KMS-11 (cell line): ENCODE measurements at regions not wholly inside any gene's neighbourhood (a gene's known extent, or its start where the extent isn't known, plus 50 kb on each side); places are given as distances from the start of the nearest gene placed in this dataset.

Source experiments
- H2AFZ ChIP-seq: fragments of 200-600 bp; sonication (generic); 2 replicates; pipeline ENCODE4 v1.6.1; 2016; ENCODE audit warnings: antibody characterized with exemption, mixed run types, low read depth
- H3K27ac ChIP-seq: fragments of 200-600 bp; sonication (generic); 2 replicates; pipeline ENCODE4 v1.6.1; 2016; ENCODE audit warnings: mild to moderate bottlenecking, mixed run types
- H3K27me3 ChIP-seq: fragments of 200-600 bp; sonication (generic); 2 replicates; pipeline ENCODE4 v1.6.1; 2017; ENCODE audit warnings: mild to moderate bottlenecking, low read depth, mixed run types, moderate library complexity; ENCODE audit not compliant: insufficient read depth
- H3K36me3 ChIP-seq: fragments of 200-600 bp; sonication (generic); 2 replicates; pipeline ENCODE4 v1.6.1; 2017; ENCODE audit warnings: mild to moderate bottlenecking, mixed run types; ENCODE audit not compliant: insufficient read depth
- H3K4me1 ChIP-seq: fragments of 200-600 bp; sonication (generic); 2 replicates; pipeline ENCODE4 v1.6.1; 2016; ENCODE audit warnings: mild to moderate bottlenecking, low read depth, mixed run types; ENCODE audit not compliant: poor library complexity, severe bottlenecking
- H3K4me2 ChIP-seq: fragments of 200-600 bp; sonication (generic); 2 replicates; pipeline ENCODE4 v1.7.0; 2016; ENCODE audit warnings: mild to moderate bottlenecking, mixed run types
- H3K4me3 ChIP-seq: fragments of 200-600 bp; sonication (generic); IDR thresholded peaks from 2 replicates; pipeline ENCODE4 v1.6.1; 2017; ENCODE audit warnings: low read depth, low read length, mixed read lengths; ENCODE audit not compliant: insufficient read depth
- H3K79me2 ChIP-seq: fragments of 200-600 bp; sonication (generic); 2 replicates; pipeline ENCODE4 v1.6.1; 2016; ENCODE audit warnings: low read depth, mixed run types; ENCODE audit not compliant: insufficient read depth
- H3K9ac ChIP-seq: fragments of 200-600 bp; sonication (generic); 2 replicates; pipeline ENCODE4 v1.6.1; 2016; ENCODE audit warnings: mild to moderate bottlenecking, mixed run types
- H4K20me1 ChIP-seq: fragments of 200-600 bp; sonication (generic); 2 replicates; pipeline ENCODE4 v1.6.1; 2016; ENCODE audit warnings: mild to moderate bottlenecking, mixed run types; ENCODE audit not compliant: insufficient read depth
- TF ChIP-seq, protein P1 (sequence below): fragments of 200-600 bp; sonication (generic); conservative IDR thresholded peaks from 2 replicates; pipeline ENCODE4 v1.6.1; 2017; ENCODE audit warnings: low read depth, mild to moderate bottlenecking, antibody characterized with exemption, low read length, moderate library complexity, mixed read lengths

DNA sequence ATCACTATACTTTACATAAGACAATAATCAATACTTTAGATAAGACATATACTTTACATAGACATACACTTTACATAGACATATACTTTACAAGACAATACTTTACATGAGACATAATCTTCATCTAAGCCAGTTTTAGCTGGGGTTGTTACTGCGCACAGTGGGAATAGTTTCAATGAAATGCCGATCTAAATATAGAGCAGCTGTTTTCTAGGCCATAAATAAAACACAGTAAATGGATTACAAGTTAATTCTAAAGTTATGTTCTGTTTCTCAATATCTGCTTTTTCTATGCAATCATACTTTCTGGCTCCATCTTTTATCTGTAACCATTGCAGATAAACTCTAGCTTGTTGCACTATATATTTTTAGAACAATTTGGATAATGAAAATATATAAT lies 1470.6 kb upstream of the PABPC4L start:
- H4K20me1 ChIP-seq: no peaks in the 10 kb centered on the region
- no peak overlapping the region for H3K27ac ChIP-seq
- H3K27me3 ChIP-seq: no peaks in the 10 kb centered on the region
- no peaks in the 10 kb centered on the region for H3K79me2 ChIP-seq
- H3K4me3 ChIP-seq: no peak overlapping the region
- TF ChIP-seq, protein P1, sequence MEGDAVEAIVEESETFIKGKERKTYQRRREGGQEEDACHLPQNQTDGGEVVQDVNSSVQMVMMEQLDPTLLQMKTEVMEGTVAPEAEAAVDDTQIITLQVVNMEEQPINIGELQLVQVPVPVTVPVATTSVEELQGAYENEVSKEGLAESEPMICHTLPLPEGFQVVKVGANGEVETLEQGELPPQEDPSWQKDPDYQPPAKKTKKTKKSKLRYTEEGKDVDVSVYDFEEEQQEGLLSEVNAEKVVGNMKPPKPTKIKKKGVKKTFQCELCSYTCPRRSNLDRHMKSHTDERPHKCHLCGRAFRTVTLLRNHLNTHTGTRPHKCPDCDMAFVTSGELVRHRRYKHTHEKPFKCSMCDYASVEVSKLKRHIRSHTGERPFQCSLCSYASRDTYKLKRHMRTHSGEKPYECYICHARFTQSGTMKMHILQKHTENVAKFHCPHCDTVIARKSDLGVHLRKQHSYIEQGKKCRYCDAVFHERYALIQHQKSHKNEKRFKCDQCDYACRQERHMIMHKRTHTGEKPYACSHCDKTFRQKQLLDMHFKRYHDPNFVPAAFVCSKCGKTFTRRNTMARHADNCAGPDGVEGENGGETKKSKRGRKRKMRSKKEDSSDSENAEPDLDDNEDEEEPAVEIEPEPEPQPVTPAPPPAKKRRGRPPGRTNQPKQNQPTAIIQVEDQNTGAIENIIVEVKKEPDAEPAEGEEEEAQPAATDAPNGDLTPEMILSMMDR: no peak
- no peaks in the 10 kb centered on the region for H3K4me1 ChIP-seq
- H3K36me3 ChIP-seq: no peaks in the 10 kb centered on the region
- no peak overlapping the region for H2AFZ ChIP-seq
- no peak overlapping the region for H3K4me2 ChIP-seq
- no peak overlapping the region for H3K9ac ChIP-seq

DNA sequence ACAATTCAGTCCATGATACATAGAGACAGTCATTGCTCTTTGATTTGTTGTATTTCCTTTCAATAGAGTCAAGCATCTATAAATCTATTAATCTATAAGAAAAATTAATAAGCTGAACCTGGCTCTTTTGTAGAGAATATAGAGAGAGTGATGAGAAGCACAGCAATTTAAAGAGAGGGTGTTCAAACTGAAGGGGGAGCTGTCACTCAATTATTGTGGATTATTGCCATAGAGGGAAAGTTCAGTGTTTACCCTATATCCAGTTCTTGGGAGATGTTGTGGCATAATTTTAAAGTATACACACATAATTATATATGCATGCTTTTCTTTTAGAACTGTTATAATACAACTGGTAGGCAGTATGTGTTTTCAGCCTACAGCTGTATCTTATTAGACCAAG lies 1469.0 kb upstream of the PABPC4L start:
- H3K9ac ChIP-seq: no peak overlapping the region
- no peaks in the 10 kb centered on the region for H3K4me1 ChIP-seq
- no peak overlapping the region for H2AFZ ChIP-seq
- no peak overlapping the region for H3K27ac ChIP-seq
- H3K79me2 ChIP-seq: no peaks in the 10 kb centered on the region
- no peaks in the 10 kb centered on the region for H3K27me3 ChIP-seq
- TF ChIP-seq, protein P1: no peak
- H4K20me1 ChIP-seq: no peaks in the 10 kb centered on the region
- H3K4me3 ChIP-seq: no peak overlapping the region
- H3K4me2 ChIP-seq: no peak overlapping the region
- H3K36me3 ChIP-seq: no peaks in the 10 kb centered on the region
